ENCODE measurements at regions not wholly inside any gene's neighbourhood (a gene's known extent, or its start where the extent isn't known, plus 50 kb on each side); places are given as distances from the start of the nearest gene placed in this dataset.

- TF ChIP-seq OSR1 (CRISPR knock-in tag; IDR thresholded peaks at IDR 0.05): no peak
- TF ChIP-seq POU6F1 (CRISPR knock-in tag; IDR thresholded peaks at IDR 0.05; ENCODE audit: borderline replicate concordance, low read depth): no peak
- no peak for TF ChIP-seq BACH2 (CRISPR knock-in tag; IDR thresholded peaks at IDR 0.05; ENCODE audit: borderline replicate concordance)
- no peak for TF ChIP-seq ZFP30 (CRISPR knock-in tag; IDR thresholded peaks at IDR 0.05)
- no peak for TF ChIP-seq ARNTL (CRISPR knock-in tag; IDR thresholded peaks at IDR 0.05; ENCODE audit: borderline replicate concordance, low read depth)
- no peak for TF ChIP-seq RARB (CRISPR knock-in tag; IDR thresholded peaks at IDR 0.05)
- TF ChIP-seq SNAI2 (CRISPR knock-in tag; IDR thresholded peaks at IDR 0.05): no peak
- no peak for TF ChIP-seq ESRRG (CRISPR knock-in tag; IDR thresholded peaks at IDR 0.05)
- no peak for TF ChIP-seq TOX (CRISPR knock-in tag; IDR thresholded peaks at IDR 0.05; ENCODE audit: borderline replicate concordance)
- no peak for TF ChIP-seq PPARA (CRISPR knock-in tag; IDR thresholded peaks at IDR 0.05; ENCODE audit: borderline replicate concordance)
- no peak for TF ChIP-seq CREB5 (CRISPR knock-in tag; IDR thresholded peaks at IDR 0.05; ENCODE audit: low read depth)
- TF ChIP-seq TCF4 (CRISPR knock-in tag; IDR thresholded peaks at IDR 0.05; ENCODE audit: borderline replicate concordance): no peak
- TF ChIP-seq CSRNP3 (CRISPR knock-in tag; IDR thresholded peaks at IDR 0.05): no peak
- no peak for TF ChIP-seq ZC3H10 (CRISPR knock-in tag; IDR thresholded peaks at IDR 0.05)
- no peak for TF ChIP-seq CSDC2 (CRISPR knock-in tag; IDR thresholded peaks at IDR 0.05)
- ATAC-seq: no peak
These were observed 539.6 kb upstream of the MMS22L start for GRCh38 chr6:97822632-97823031.

- peak; percentile 63 for ATAC-seq
- no peak for TF ChIP-seq GLIS3 (CRISPR knock-in tag; IDR thresholded peaks at IDR 0.05)
- peak; percentile 37; the same call in 1 of the 2 replicates for TF ChIP-seq TCF4 (CRISPR knock-in tag; IDR thresholded peaks at IDR 0.05; ENCODE audit: borderline replicate concordance)
These were observed 558.7 kb upstream of the MMS22L start for GRCh38 chr6:97841763-97842162.

GRCh38 chr6:97842521-97842920 is 559.5 kb upstream of the MMS22L start:
- ATAC-seq: no peak
- no peak for TF ChIP-seq ZNF8 (CRISPR knock-in tag; IDR thresholded peaks at IDR 0.05)
- TF ChIP-seq TOX (CRISPR knock-in tag; IDR thresholded peaks at IDR 0.05; ENCODE audit: borderline replicate concordance): no peak
- TF ChIP-seq ZFP3 (CRISPR knock-in tag; IDR thresholded peaks at IDR 0.05): no peak
- no peak for TF ChIP-seq TSHZ2 (CRISPR knock-in tag; IDR thresholded peaks at IDR 0.05)
- TF ChIP-seq BACH2 (CRISPR knock-in tag; IDR thresholded peaks at IDR 0.05; ENCODE audit: borderline replicate concordance): no peak
- TF ChIP-seq OSR1 (CRISPR knock-in tag; IDR thresholded peaks at IDR 0.05): no peak
- no peak for TF ChIP-seq TCF4 (CRISPR knock-in tag; IDR thresholded peaks at IDR 0.05; ENCODE audit: borderline replicate concordance)
- no peak for TF ChIP-seq GLIS3 (CRISPR knock-in tag; IDR thresholded peaks at IDR 0.05)
- TF ChIP-seq SNAI2 (CRISPR knock-in tag; IDR thresholded peaks at IDR 0.05): no peak
- no peak for TF ChIP-seq ZNF70 (CRISPR knock-in tag; IDR thresholded peaks at IDR 0.05)
- TF ChIP-seq PATZ1 (CRISPR knock-in tag; IDR thresholded peaks at IDR 0.05; ENCODE audit: borderline replicate concordance): no peak
- no peak for TF ChIP-seq POU6F1 (CRISPR knock-in tag; IDR thresholded peaks at IDR 0.05; ENCODE audit: borderline replicate concordance, low read depth)
- no peak for TF ChIP-seq RARB (CRISPR knock-in tag; IDR thresholded peaks at IDR 0.05)
- TF ChIP-seq ISL1 (CRISPR knock-in tag; IDR thresholded peaks at IDR 0.05): no peak
- no peak for TF ChIP-seq CREB5 (CRISPR knock-in tag; IDR thresholded peaks at IDR 0.05; ENCODE audit: low read depth)

Measured in SK-N-SH treated with all-trans-retinoic acid at 6 μM for 48 hours (cell line).